ENCODE measurements at regions not wholly inside any gene's neighbourhood (a gene's known extent, or its start where the extent isn't known, plus 50 kb on each side); places are given as distances from the start of the nearest gene placed in this dataset.
"Not testable (repeated sequence)": the region's sequence is repeated elsewhere in the genome, so short reads cannot be mapped to it uniquely, and the experiment has no call there.

DNA sequence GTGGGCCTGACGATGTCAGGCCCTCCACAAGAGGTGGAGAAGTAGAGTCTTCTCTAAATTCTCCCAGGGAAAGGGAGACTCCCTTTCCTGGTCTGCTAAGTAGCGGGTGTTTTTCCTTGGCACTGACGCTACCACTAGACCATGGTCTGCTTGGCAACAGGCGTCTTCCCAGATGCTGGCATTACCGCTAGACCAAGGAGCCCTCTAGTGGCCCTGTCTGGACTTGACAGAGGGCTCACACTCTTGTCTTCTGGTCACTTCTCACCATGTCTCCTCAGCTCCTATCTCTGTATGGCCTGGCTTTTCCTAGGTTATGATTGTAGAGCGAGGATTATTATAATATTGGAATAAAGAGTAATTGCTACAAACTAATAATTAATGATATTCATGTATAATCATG is 51.1 kb upstream of the RASSF6 start:
- not testable (repeated sequence) for DNase-seq

DNA sequence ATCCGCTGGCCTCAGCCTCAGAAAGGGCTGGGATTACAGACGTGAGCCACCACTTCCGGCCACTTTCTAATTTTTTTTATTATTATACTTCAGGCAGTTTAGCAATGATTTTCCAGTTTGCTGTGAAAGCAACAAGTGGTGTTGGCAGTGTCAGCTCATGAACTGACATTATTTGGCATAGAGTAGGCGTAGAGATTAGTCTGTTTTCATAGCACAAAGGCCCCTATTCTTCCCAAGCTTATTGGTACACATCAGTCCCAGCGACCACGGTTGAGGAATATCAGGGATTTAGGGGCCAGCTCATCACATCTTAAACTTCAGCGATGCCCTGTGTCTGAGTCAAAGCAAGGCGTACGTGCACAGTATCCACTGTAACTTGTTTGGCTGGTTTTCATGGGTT is 53.0 kb upstream of the RASSF6 start:
- no peak for DNase-seq

DNA sequence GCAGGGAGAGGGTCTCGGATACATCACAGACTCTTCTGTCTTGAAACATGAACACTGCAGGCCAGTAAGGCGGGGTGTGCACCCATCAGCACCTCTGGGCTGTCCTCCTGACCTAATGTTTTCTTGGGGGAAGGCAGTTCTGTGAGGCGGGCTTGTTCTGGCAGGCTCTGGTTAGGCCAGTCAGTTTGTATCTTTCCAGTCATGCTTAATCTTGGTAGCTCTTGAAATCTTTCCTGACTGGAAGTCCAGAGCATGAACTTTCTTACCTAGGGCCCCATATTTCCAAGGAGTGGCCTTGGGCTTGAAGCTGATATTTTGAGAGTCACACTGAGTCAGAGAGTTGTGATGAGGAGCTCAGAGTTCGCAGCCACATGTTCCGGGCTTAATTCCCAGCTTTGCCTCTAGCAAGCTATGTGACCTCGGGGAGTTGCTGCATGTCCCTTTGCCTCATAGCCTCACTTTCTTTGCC is 54.2 kb upstream of the RASSF6 start:
- DNase-seq: no peak

DNA sequence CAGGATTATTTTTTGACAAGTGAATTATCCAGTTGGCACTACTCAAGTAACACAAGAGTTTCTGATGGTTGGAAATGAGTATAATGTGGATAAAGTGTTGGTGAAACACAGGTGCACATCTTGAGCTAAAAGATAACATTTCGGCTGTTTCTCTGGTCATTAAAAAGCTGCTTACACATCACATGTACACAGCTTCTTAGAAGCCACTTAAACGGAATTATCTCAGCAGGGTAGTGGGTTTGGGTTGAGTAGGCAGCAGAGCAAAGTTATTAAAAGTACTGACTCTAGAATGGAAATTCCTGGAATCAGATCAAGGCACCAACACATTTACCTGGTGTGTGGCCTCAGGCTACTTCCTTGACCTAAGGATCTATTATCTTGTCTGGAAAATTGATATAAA is 55.4 kb upstream of the RASSF6 start:
- no peak for DNase-seq

DNA sequence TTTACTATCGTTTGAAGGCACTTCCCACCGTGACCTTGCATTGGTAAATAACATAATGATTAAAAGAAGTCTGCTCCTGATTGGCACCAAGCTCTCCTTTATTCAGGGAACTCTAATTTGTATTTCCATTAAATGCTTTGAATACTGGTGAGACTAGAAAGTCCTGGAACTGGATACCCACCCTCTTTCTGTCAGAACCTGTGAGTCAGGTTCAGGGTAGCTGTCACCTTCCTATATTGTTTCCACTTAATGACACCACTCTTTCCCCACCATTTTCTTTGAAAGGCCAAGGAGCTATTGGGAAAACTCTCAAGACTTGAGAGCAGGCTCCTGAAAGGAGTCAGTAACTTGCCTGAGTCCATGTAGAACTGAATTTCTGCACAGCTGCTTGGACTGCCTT is 55.9 kb upstream of the RASSF6 start:
- DNase-seq: no peak

DNA sequence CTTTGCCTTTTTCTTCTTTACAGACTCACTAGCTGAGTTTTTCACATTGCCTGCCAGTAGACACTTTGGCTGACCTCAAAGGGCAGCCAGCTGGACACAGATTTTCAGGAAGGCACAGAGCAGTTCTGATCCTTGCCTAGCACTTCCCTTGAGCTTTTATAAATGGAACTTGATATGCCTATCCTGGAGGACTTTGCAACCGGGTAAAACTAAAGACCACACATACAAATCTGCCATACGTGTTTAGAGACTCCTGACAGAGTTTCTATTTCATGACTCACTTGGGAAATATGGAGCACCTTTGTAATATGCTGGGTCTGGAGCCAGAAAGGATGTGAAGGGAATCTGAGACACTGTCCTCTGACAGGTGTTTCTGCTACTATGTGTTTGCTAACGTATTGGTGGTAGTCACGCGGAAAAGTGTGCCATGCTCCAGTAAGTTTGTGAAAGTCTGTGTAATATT is 56.7 kb upstream of the RASSF6 start:
- no peak for DNase-seq

DNA sequence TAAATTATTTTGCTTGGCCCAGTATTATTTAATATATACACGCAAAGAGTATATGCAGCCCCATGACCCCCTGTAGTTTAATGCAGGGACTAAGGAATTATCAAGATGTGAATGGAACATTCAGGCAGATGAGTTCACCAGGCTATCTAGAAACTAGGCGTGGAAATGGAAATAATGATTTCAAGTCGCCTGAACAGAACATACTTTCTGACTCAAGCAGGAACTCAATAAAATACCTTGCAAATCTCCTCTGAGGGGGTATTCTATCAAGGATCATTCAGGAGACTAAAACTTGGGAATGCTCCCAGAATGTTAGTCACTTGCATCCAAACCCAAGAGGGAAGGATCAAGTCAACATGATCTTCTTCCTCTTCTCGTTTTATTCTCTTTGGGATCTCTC is 59.6 kb upstream of the RASSF6 start:
- peak; percentile 87 for DNase-seq

DNA sequence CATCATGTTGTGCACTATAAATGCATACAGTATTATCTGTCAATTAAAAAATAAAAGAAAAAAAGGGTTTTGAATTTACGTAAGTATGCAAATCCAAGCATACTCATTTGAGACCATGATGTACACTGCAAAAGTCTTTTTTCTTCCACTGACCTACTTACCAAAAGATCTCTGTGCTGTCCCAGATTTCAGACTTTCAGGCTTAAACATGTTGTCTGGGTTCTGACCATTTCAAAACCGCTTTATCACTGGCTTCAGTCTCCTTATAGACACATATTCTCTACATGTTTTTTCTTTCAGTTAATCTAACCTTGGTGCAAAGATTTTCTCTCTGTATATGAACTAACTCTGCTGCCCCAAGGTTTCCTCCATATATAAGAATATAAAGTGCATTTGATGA is 58.6 kb upstream of the CXCL8 start:
- DNase-seq: no peak

DNA sequence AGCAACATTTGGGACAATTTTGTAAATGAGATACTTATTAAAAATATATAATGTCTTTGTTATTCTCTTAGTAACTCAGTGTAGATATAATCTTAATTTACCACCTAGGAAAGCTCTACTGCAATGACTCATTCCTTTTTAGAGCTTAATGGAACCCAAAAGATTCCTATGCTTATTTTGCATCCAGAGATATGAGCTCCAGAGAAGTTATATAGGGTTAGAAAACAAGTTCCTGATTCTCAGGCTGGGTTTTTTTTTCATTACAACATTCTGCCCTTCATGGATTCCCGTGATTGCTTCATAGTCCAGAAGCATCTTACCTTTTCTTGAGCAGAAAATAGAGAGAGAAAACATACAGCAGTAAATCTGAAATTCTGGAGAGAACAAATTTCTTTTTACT is 57.9 kb upstream of the CXCL8 start:
- no peak for DNase-seq

DNA sequence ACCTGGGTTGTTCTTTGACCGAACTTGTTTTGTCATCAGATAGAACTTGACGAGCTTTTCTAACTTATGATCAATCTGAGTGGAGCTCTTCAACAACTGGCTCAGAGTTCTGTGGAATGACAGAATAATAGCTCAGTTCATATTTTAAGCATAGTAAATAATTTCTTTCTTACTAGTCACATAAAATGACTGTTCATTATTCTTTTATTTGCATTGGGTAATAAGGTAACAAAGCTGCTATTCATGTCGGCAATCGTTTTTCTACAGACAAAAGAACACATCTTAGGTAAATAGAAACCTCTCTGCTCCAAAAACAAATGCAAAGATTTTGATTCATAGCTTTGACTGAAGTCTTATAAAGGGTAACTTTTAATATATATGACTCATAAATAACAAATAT is 57.3 kb upstream of the CXCL8 start:
- no peak for DNase-seq

DNA sequence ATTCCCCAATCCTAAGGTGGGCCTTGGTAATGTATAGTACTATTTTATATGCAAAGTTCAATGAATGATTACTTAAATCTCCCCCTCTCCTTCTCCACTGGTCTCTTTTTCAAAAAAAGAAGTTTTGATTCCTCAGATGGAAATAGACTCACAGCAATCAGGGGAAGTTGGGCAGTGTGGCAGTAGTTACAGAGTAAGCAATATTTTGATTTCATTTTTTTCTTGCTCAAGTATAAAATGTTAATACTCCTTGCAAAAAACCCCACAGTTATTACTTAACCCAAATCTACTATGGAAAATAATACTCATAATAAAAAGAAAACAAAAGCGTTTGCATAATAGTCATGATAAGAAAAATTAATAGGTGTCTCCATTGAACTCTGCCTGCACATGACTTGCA is 56.9 kb upstream of the CXCL8 start:
- no peak for DNase-seq

DNA sequence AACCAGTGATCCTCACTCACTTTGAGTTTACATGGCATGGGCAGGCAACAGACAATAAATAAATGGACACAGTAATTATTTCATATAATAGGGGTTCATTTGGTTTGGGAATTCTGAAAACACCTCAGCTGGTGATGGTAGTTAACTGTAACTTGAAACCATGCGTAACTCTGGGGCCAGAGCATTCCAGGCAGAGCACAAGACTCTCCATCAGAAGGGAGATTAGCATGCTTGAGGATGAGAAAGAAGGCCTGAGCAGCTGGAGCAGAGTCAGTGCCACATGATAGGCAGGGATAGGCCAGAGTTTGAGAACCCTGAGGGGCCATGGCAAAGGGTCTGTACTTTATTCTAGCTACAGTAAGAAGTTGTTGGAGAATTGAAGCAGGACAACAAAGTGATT is 56.3 kb upstream of the CXCL8 start:
- DNase-seq: peak; percentile 38

DNA sequence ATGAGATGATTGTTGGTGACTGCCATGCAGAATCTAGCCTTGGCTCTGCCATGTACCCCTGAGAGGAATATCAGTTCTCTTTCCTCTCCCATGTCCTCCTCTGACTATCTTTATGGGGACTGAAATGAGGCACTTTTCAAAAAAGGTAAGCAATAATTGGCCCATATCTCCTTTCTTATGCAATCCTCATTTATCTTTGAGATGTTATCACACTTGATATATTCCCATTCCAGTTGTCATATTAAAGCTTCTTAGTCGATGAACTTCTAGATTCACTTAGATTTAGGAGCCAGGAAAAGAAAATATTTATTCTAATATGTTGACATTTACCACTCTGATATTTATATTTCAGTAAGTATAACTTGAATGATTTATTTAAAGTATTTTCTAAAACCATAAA is 55.3 kb upstream of the CXCL8 start:
- DNase-seq: no peak

DNA sequence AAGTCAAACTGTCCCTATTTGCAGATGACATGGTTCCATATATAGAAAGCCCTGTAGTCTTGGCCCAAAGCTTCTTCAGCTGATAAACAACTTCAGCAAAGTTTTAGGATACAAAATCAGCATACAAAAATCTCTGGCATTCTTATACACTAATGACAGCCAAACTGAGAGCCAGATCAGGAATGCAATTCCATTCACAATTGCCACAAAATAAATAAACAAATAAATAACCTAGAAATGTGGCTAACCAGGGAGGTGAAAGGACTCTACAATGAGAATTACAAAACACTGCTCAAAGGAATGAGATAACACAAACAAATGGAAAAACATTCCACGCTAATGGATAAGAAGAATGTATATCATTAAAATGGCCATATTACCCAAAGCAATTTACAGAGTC is 52.9 kb upstream of the CXCL8 start:
- DNase-seq: peak; percentile 17

DNA sequence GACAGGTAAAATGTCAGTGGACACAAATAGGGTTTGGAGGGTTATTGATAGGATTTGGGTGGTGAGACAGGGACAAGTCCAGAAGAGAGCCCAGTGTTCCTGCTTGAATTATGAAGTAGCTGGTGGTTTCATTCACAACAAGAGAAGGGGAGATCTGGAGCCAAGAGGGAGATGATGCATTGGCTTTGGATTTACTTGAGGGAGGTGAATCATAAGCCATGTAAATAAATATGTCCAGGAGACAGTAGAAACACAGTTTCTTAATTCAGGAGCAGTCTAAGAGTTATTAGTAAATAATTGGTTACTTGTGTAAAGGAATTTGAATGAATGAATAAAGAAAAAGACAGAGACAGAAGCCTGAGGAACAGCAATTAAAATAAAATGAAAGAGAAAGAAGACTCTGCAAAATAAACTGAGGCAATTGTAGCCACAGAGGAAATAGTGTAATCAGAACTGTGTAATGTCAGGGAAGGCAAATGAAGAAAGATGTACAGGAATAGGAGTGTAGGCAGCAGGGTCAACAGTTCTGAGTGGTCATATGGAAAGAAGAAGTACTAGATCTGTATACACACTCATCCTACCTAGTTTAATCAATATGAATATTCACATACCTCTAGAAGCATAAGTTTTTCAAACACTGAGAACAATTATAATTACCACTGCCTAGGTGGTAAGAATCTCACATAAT is 50.2 kb upstream of the CXCL8 start:
- DNase-seq: peak; percentile 19

Measured in fibroblast of skin of back (primary cell).